ENCODE measurements at regions not wholly inside any gene's neighbourhood (a gene's known extent, or its start where the extent isn't known, plus 50 kb on each side); places are given as distances from the start of the nearest gene placed in this dataset.

- no peak overlapping the region for H3K4me3 ChIP-seq (ENCODE audit: low read length)
- no peaks in the 10 kb centered on the region for H3K4me1 ChIP-seq (ENCODE audit: control insufficient read depth, insufficient read depth, low read length)
- no peak for DNase-seq
- H3K27me3 ChIP-seq (ENCODE audit: control insufficient read depth, insufficient read depth, low read length) = no peaks in the 10 kb centered on the region
- H3K9me3 ChIP-seq (replicated peaks; ENCODE audit: control insufficient read depth, low read depth, low read length) = no peaks in the 10 kb centered on the region
- no peak overlapping the region for H3K27ac ChIP-seq (ENCODE audit: low read length)
- H3K36me3 ChIP-seq (ENCODE audit: control insufficient read depth, insufficient read depth, low read length) = no peaks in the 10 kb centered on the region
- 96% methylated on average over 4 of the region's 8 CpGs for WGBS (ENCODE audit: insufficient coverage)
These were observed 83.9 kb downstream of the ADAMTS1 start for GRCh38 chr21:26761174-26761915.

DNA sequence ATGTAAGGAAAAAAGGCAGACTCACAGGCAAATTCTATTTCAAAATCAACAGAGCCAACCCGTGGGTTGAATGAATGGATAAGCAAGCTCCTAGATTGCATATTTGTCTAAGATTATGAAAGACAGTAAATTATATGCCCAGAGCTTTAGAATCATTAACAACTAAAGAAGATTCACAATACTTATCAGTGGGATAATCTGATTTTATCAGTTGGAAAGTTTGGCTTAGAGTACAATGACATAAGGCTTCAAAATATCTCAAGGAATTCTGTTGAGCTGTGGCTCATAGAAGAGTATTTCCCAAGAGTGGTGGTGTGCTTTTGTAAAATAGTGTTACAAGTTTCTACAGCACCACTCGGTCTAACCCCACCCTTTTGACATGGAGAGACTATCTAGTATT, 85.5 kb downstream of the ADAMTS1 start:
- no peak overlapping the region for H3K27ac ChIP-seq (ENCODE audit: low read length)
- H3K36me3 ChIP-seq (ENCODE audit: control insufficient read depth, insufficient read depth, low read length) = no peaks in the 10 kb centered on the region
- no peaks in the 10 kb centered on the region for H3K9me3 ChIP-seq (replicated peaks; ENCODE audit: control insufficient read depth, low read depth, low read length)
- no peaks in the 10 kb centered on the region for H3K27me3 ChIP-seq (ENCODE audit: control insufficient read depth, insufficient read depth, low read length)
- H3K4me1 ChIP-seq (ENCODE audit: control insufficient read depth, insufficient read depth, low read length) = no peaks in the 10 kb centered on the region
- no peak overlapping the region for H3K4me3 ChIP-seq (ENCODE audit: low read length)
- DNase-seq = no peak
- no CpG with 5 or more reads among the region's 2 CpGs for WGBS (ENCODE audit: insufficient coverage)

DNA sequence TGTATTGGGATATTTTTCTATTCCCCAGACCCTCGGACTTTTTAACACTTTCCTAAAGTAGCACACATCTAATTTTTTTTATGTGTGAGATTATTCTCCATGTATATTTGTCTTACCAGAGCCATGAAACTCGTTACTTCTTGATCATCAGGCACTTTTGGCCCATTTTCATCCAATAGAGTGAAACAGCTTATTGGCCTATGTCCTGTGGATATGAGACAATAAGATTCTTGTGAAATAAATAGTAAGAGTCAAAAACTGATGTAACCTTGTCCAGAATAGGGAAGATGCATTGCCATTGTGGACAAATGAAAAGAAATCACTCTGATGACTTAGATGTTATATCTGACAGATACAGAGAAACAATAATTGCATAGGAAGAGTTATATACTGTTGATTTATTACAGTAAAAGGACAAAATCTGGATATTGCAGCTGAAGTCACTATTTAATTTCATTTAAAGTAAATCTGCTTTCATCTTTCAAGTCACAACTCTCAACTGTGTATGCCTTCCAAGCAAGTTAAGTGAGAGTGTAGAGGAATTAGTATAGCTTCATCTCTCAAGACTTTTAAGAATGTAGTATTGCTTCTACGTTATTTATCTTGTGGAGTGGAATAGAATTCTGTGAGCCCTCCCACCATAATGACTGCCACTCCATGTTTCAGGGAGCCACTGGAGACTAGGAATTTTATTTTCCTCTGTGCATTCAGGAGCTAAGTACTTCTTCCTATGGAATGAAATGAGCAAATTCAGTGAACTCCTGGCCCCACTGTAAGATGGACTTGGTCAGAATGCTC, 86.9 kb downstream of the ADAMTS1 start:
- Histone ChIP-seq H3K9me3 (replicated peaks; ENCODE audit: control insufficient read depth, low read depth, low read length) (no peaks in the 10 kb centered on the region), H3K36me3 (ENCODE audit: control insufficient read depth, insufficient read depth, low read length) (no peaks in the 10 kb centered on the region), H3K4me1 (ENCODE audit: control insufficient read depth, insufficient read depth, low read length) (no peaks in the 10 kb centered on the region), H3K27ac (ENCODE audit: low read length) (no peak overlapping the region), H3K4me3 (ENCODE audit: low read length) (no peak overlapping the region), H3K27me3 (ENCODE audit: control insufficient read depth, insufficient read depth, low read length) (no peaks in the 10 kb centered on the region)
- WGBS (ENCODE audit: insufficient coverage) = no CpG with 5 or more reads among the region's 3 CpGs
- DNase-seq = no peak

- Histone ChIP-seq H3K27ac (ENCODE audit: low read length) (no peak overlapping the region), H3K36me3 (ENCODE audit: control insufficient read depth, insufficient read depth, low read length) (no peaks in the 10 kb centered on the region), H3K9me3 (replicated peaks; ENCODE audit: control insufficient read depth, low read depth, low read length) (no peaks in the 10 kb centered on the region), H3K4me3 (ENCODE audit: low read length) (no peak overlapping the region), H3K27me3 (ENCODE audit: control insufficient read depth, insufficient read depth, low read length) (no peaks in the 10 kb centered on the region), H3K4me1 (ENCODE audit: control insufficient read depth, insufficient read depth, low read length) (no peaks in the 10 kb centered on the region)
- no CpG with 5 or more reads among the region's 3 CpGs for WGBS (ENCODE audit: insufficient coverage)
- DNase-seq = no peak
These were observed 88.6 kb downstream of the ADAMTS1 start for GRCh38 chr21:26756491-26757159.

DNA sequence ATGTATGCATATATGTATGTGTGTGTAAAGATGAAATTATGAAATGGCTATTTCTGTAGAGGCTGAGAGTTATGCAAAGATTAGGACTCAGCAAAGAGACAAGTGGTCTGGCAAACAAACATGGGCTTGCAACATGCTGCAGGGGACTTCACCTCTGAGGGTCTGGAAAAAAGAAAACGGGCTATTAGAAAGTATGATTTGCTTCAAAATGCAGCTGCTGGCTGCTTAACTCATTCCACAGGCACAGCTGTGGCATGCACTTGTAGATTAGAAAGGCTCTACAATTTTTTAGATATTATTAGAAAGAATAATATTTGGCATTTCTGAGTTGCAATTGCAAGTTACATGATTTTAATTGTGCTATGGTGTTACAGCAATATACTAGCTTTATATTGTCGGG, 90.4 kb downstream of the ADAMTS1 start:
- Histone ChIP-seq H3K4me1 (ENCODE audit: control insufficient read depth, insufficient read depth, low read length) (no peaks in the 10 kb centered on the region), H3K9me3 (replicated peaks; ENCODE audit: control insufficient read depth, low read depth, low read length) (no peaks in the 10 kb centered on the region), H3K36me3 (ENCODE audit: control insufficient read depth, insufficient read depth, low read length) (no peaks in the 10 kb centered on the region), H3K27me3 (ENCODE audit: control insufficient read depth, insufficient read depth, low read length) (no peaks in the 10 kb centered on the region), H3K27ac (ENCODE audit: low read length) (no peak overlapping the region), H3K4me3 (ENCODE audit: low read length) (no peak overlapping the region)
- WGBS (ENCODE audit: insufficient coverage) = 83% methylated on average over 1 of the region's 2 CpGs
- DNase-seq = no peak

DNA sequence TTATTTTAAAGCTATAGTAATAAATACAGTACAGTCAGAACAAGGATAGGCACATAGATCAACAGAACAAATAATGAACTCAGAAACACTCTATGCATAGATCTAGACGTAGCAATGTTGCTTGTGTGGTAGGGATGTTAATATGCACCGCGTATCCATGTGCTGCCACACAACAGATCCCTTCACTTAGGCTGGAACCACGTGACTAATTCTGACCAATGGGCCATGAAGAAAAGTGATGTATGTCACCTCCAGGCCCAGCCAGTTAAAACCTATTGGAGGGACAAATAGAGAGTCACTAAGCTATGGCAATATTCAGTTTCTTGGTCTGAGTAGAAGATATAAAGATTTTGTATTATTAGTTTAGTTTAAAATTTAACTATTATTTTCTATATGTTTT, 91.4 kb downstream of the ADAMTS1 start:
- H3K27ac ChIP-seq (ENCODE audit: low read length) = no peak overlapping the region
- no peaks in the 10 kb centered on the region for H3K4me1 ChIP-seq (ENCODE audit: control insufficient read depth, insufficient read depth, low read length)
- no peak overlapping the region for H3K4me3 ChIP-seq (ENCODE audit: low read length)
- H3K36me3 ChIP-seq (ENCODE audit: control insufficient read depth, insufficient read depth, low read length) = no peaks in the 10 kb centered on the region
- WGBS (ENCODE audit: insufficient coverage) = no CpG with 5 or more reads among the region's 4 CpGs
- DNase-seq = no peak
- H3K27me3 ChIP-seq (ENCODE audit: control insufficient read depth, insufficient read depth, low read length) = no peaks in the 10 kb centered on the region
- no peaks in the 10 kb centered on the region for H3K9me3 ChIP-seq (replicated peaks; ENCODE audit: control insufficient read depth, low read depth, low read length)

GRCh38 chr21:26752849-26753248, 92.4 kb downstream of the ADAMTS1 start:
- Histone ChIP-seq H3K9me3 (replicated peaks; ENCODE audit: control insufficient read depth, low read depth, low read length) (no peaks in the 10 kb centered on the region), H3K27ac (ENCODE audit: low read length) (no peak overlapping the region), H3K27me3 (ENCODE audit: control insufficient read depth, insufficient read depth, low read length) (no peaks in the 10 kb centered on the region), H3K4me3 (ENCODE audit: low read length) (no peak overlapping the region), H3K36me3 (ENCODE audit: control insufficient read depth, insufficient read depth, low read length) (no peaks in the 10 kb centered on the region), H3K4me1 (ENCODE audit: control insufficient read depth, insufficient read depth, low read length) (no peaks in the 10 kb centered on the region)
- DNase-seq = no peak
- WGBS (ENCODE audit: insufficient coverage) = no CpG with 5 or more reads among the region's 2 CpGs

GRCh38 chr21:26751305-26751704, 93.9 kb downstream of the ADAMTS1 start:
- no peak overlapping the region for H3K27ac ChIP-seq (ENCODE audit: low read length)
- no peaks in the 10 kb centered on the region for H3K27me3 ChIP-seq (ENCODE audit: control insufficient read depth, insufficient read depth, low read length)
- no peaks in the 10 kb centered on the region for H3K9me3 ChIP-seq (replicated peaks; ENCODE audit: control insufficient read depth, low read depth, low read length)
- no CpG with 5 or more reads among the region's 4 CpGs for WGBS (ENCODE audit: insufficient coverage)
- no peaks in the 10 kb centered on the region for H3K4me1 ChIP-seq (ENCODE audit: control insufficient read depth, insufficient read depth, low read length)
- H3K4me3 ChIP-seq (ENCODE audit: low read length) = no peak overlapping the region
- no peak for DNase-seq
- H3K36me3 ChIP-seq (ENCODE audit: control insufficient read depth, insufficient read depth, low read length) = no peaks in the 10 kb centered on the region

GRCh38 chr21:26748066-26748465, 97.1 kb downstream of the ADAMTS1 start:
- H3K36me3 ChIP-seq (ENCODE audit: control insufficient read depth, insufficient read depth, low read length) = no peaks in the 10 kb centered on the region

DNA sequence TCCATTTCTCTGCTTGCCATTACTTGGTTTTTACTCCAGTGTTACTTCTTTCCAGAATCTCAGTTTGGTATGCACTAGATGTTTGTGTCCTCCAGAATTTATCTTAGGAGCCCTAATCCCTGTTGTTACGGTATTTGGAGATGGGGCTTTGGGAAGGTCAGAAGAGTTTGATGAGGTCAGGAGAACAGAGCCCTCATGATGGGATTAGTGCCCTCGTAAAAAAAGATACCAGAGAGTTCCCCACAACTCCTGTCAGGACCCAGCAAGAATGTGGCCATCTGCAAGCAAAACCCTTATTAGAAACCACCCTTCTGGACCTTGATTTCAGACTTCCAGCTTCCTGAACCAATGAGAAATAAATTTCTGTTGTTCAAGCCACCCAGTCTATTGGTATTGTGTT, 98.0 kb downstream of the ADAMTS1 start:
- Histone ChIP-seq H3K4me1 (ENCODE audit: control insufficient read depth, insufficient read depth, low read length) (no peaks in the 10 kb centered on the region), H3K27me3 (ENCODE audit: control insufficient read depth, insufficient read depth, low read length) (no peaks in the 10 kb centered on the region), H3K4me3 (ENCODE audit: low read length) (no peak overlapping the region), H3K27ac (ENCODE audit: low read length) (no peak overlapping the region), H3K9me3 (replicated peaks; ENCODE audit: control insufficient read depth, low read depth, low read length) (no peaks in the 10 kb centered on the region), H3K36me3 (ENCODE audit: control insufficient read depth, insufficient read depth, low read length) (no peaks in the 10 kb centered on the region)
- DNase-seq = no peak
- no CpG with 5 or more reads among the region's 2 CpGs for WGBS (ENCODE audit: insufficient coverage)

More at GRCh38 chr21:26748066-26748465, 97.1 kb downstream of the ADAMTS1 start:
- no peak for DNase-seq
- H3K4me3 ChIP-seq (ENCODE audit: low read length) = no peak overlapping the region
- no peaks in the 10 kb centered on the region for H3K9me3 ChIP-seq (replicated peaks; ENCODE audit: control insufficient read depth, low read depth, low read length)
- 80% methylated on average over 1 of the region's 5 CpGs for WGBS (ENCODE audit: insufficient coverage)
- no peaks in the 10 kb centered on the region for H3K4me1 ChIP-seq (ENCODE audit: control insufficient read depth, insufficient read depth, low read length)
- no peaks in the 10 kb centered on the region for H3K27me3 ChIP-seq (ENCODE audit: control insufficient read depth, insufficient read depth, low read length)
- no peak overlapping the region for H3K27ac ChIP-seq (ENCODE audit: low read length)

All from muscle of leg (tissue), 3 donors.